Islet precursor cell (in vitro differentiated cells): ENCODE measurements at regions not wholly inside any gene's neighbourhood (a gene's known extent, or its start where the extent isn't known, plus 50 kb on each side); places are given as distances from the start of the nearest gene placed in this dataset.

Experiments
- DNase-seq: peaks from one replicate; pipeline ENCODE4 v3.0.0-alpha.2; 2018

DNA sequence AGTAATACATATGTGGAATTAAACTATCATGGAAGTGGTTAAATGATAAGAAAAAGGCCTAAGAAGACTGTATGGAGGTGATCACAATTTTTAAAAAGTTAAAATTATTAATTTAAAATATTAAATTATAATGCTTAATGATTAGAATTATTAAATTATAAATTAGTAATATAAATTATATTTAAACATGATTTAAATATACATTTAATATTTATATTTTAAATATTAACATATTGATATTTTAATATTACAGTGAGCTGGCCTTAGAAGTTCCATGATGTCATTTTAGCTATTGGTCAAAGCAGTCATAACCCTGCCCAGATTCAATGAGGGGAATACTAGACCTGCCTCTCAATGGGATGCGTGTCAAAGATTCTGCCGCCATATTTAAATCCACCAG, 281.2 kb downstream of the PRDM2 start:
- no peak for DNase-seq

DNA sequence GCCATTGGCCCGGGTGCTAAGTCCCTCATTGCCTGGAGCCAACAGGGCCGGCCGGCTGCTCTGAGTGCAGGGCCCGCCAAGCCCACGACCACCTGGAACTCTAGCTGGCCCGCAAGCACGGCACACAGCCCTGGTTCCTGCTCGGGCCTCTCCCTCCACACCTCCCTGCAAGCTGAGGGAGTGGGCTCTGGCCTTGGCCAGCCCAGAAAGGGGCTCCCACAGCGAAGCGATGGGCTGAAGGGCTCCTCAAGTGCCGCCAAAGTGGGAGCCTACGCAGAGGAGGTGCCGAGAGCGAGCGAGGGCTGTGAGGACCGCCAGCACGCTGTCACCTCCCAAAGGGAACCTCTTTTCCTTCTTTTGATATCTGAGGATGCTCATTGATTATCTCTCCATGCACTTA, 283.4 kb downstream of the PRDM2 start:
- DNase-seq = no peak

DNA sequence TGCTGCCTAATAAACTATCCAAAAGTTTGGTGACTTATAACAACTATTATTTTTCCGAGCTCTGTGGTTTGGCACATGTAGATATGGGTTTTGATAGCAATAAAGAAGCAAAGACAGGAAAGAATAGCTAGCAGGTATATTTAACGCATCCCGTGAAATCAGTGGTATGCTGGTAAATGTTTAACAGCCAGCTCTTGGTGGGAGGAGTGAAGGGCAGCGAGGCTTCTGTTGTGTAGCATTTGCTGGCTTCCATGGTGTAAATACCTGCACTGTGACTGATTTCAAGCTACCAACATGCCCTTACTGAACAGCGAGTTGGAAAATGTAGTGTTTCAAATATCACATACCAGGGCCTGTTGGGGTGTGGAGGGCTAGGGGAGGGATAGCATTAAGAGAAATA, 291.0 kb downstream of the PRDM2 start:
- DNase-seq = no peak

DNA sequence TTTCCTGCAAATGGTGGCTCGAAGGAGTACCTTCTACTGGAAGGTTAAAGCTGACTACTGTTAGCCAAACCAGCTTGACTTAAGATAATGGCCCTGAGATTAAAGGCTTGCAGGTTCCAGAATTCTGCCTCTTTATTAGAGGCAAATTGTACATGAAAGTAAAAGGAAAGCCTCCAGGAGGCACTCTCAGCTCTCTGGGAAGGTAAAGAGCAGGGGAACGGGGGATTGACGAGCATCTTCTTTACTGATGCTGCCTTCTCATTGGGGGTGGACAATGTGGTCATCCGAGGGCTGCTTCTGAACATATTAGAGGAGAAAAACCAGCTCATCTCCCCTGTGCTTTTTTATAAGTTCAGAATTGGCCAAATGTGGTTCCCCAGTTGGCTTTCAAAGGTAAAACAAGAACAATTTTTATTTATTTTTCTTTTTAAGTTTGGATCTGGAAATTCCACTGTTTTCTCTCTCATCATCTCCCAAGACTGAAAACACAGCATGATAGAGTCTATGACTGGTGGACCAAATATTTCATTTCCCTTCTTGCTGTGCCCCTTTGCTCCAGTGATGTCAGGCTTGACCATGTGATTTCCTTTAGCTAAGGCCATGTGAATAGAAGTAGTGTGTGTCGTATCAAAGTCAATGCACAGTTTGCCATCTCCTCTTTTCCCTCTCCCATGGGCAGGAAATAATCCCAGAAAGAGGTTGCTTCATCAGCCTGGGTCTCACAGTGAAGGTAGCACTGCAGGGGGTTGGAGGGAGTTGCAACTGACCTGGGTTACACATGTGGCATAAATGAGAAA, 292.7 kb downstream of the PRDM2 start:
- DNase-seq = no peak

DNA sequence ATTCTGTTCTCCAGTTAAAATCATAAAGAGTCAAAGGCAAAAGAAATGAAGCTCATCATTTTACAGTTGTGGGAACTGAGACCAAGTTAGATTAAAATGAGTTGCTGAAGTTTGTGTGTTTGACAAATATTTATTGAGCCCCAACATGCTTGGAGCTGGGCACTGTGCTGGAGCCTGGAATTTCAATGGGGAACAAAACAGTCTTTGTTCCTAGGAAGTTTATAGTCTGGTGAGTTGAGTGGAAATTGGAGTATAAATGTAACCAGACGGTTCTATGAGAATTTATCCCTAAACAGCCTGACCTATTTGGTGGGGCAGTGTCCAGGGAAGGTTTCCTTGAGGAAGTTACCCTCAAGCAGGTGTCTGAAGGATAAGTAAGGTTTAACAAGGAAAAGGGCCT, 294.4 kb downstream of the PRDM2 start:
- no peak for DNase-seq

DNA sequence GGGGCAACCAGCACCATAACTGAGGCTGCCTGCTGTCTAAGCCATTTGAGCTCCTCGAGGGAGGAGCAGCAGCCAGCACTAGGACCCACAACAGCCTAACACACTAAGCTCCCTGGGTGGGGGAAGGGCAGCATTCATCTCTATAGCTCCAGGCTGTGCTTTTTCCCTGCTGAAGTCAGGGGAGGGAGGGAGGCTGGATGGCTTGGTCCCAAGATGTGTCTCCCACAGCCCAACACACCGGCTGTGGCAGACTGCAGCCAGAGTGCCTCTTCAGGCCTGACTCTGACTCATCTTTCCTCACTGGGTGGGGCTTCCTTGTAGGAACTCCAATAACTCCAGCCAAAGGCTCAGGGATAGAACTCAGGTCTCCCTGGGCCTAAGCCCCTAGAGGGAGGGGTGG, 296.3 kb downstream of the PRDM2 start:
- peak; percentile 62 for DNase-seq

DNA sequence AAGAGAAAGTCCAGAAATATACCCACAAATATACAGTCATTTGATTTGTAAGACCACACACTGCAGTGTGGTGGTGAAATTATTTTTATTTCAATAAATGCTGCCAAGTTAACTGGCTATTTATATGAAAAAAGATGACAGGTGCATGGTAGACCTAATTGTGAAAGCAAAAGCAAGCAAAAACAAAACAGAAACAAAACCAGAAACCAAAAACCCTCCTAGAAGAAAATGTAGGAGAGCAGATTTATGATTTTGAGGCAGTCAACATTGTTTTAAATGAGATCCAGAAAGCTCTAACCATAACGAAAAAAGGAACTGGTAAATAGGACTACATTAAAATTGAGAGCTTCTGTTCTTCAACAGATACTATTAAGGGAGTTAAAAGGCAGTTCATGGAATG, 303.6 kb downstream of the PRDM2 start:
- no peak for DNase-seq

DNA sequence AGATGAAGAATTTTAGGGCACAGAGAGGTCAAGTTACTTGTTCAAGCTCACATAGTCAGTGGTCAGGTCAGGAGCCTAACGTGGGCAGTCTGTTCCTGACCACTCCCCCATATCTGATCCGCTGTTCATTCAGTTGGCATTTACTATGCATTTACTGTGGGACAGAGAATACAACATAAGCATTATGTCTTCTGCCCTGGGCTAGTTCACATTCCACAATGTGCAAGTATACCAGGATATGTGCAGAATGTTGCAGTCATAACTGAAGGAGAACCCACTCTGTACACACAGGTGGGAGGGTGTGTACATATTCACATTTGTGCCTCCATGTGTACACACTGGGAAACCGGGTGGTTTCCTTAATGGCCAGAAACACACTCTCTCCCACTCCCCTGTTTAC, 309.6 kb downstream of the PRDM2 start:
- no peak for DNase-seq

DNA sequence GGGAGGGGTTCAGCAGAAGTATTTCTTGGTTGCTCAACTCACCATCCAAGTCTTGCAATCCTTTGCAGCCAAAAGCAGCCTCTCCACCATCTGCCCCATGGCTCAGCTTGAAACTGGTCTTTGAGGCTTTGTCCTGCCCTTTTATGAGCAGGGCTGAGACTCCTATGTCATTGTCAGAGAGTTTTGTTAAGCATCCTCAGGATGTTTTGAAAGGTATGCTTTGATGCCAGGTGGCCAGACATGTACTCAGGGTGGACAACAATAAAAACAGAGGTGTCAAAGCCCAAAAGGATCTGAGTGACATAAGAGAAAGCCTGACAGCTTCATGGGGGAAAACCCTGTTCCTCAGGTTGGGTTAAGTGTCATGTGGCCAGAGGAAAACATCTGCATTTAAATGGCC, 310.5 kb downstream of the PRDM2 start:
- no peak for DNase-seq

DNA sequence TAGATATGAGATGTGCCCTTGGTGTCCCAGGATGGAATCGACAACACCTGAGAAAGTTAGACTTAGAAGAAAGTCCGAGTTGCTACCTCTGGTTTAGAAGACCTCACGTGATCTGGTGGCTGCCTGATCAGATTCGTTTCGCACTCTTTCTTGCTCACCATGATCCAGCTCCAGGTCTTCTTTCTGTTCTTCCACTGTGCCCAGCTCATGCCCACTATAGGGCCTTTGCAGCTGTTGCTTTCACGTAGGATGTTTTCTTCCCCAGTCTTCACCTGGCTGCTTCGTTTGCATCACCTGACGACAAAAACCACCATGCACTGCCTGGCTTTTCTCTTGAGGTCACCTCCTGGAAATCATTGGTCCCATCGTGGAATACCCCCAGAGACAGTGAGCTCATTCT, 311.1 kb downstream of the PRDM2 start:
- no peak for DNase-seq

DNA sequence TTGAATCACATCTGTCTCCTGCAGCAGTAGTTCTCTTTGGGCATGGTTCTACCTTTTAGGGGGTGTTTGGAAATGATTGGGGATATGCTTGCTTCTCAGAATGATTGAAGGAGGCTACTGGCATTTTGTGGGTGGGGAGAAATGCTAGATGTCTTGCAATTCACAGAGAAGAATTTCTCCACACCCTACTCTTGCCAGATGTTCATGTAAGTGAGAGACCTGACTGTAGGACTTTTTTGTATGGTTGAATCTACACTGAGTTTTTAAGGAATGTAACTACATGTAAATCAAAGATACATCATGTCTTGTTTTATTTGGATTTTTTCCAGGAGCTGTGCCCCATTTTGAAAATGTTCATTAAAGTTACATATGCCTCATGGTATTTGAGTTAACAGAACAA, 311.9 kb downstream of the PRDM2 start:
- DNase-seq = no peak

DNA sequence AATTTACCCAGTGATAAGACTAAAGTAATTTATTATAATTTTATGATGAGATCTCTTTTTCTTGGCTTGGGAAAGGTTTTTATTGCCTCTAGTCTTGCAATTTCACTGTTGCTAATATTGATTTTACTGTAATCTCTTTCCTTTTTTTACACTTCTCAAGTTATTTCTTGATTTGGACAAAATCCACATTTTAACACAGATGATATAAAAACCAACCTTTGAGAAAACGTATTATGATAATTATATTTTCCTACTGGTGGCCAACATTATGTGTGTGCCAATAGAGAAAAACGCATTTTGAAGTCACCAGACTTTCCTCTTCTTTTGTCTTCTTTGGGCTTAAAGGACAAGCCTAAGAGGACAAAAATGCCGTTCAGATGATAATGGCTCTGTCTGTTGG, 314.9 kb downstream of the PRDM2 start:
- no peak for DNase-seq

DNA sequence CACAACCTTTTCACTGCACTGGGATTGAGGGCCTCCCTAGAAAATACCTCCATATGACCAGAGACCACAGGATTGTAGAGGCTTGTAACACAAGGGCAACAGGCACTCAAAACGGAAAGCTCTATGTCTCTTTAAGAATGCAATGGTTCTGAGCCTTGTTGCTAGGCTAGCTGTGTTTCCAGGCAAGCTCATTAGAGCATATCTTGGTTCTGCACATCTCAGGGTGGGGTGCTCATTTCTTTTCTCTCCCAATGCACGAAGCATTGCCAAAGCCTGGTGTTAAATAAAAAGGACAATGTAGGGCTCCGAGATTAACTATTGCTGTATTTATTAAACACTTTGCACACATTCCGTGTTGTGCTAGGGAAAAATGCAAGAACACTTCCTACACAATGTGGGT, 315.9 kb downstream of the PRDM2 start:
- DNase-seq = no peak

DNA sequence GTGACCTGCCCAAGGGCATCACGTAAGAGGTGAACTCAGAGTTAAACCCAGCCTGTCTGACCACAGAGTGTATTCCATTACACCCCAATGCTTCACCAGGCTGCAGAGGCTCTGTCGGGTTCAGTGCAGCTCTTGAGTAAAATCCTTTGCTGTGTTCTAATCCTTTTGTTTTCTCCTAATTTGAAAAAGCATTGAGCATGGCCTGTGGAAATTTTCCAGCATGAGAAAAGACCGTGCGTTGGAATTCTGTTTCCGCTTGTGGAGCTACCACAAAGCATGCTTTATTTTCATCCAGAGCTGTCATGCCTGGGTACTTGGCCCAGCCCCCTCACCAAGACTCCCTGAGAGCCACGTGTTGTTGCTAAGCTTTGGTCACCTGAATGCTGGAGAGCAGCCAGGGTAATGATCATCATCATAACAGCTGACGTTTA, 317.6 kb downstream of the PRDM2 start:
- DNase-seq = no peak

DNA sequence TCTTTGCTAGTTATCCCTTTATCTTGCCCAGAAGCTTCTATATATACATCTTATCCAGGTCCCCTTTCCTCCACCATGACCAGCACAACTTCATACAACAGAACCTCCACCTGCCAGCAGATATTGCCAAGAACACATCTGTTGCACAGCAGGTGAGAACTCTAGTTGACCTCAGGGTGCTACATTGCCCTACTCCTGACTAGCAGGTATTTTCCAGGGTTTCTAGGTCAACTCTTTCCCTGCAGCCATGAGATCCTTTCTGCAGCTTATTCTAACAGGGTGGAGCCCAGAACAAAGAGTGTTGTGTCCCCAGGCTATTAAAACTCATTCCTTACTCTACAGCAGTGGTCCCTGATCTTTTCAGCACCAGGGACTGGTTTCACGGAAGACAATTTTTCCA, 319.5 kb downstream of the PRDM2 start:
- no peak for DNase-seq

DNA sequence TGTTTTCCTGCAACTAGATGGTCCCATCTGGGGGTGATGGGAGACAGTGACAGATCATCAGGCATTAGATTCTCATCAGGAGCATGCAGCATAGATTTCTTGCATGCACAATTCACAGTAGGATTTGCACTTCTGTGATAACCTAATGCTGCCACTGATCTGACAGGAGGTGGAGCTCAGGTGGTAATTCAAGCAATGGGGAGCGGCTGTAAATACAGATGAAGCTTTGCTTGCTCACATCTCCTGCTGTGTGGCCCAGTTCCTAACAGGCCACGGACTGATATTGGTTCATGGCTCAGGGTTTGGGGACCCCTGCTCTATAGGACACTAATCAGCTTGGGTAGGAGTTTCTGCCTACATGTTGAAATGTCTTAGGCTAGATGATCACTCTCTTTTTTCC, 320.0 kb downstream of the PRDM2 start:
- no peak for DNase-seq

DNA sequence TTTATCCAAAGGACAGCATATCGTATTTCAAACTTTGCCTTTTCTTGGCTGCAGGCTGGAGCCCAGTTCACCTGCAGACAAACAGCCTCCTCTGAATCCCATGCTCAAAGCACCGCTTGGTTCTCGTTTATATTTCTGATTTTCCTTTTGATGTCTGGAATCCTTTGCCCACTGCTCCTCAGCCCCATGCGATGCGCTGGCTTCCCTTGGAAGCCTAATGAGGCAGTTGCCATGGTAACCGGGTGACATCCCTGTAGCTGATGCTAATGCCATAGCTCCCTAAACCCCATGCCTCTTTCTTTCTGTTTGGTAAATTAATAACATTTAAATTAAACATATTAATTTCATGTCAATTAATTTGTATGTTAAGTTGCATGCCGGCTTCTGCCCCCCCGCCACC, 327.1 kb downstream of the PRDM2 start:
- DNase-seq = no peak

DNA sequence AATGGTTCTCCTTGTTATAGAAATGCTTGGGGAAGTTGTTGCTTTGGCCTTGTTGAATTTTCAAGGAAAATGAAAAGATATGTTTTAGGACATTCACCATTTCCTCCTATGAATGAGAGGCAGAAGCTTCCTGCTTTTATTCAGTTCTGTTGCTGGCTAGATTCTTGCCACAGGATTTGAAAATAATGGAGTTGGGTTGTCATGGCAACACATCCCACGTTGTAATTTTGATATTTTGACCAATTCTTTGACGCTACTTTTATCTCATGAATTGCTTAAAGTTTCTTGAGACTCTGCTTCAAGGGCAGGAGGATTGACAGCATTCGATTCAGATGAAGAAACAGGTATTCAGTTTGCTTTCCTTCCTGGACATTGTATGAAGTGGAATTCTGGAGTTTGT, 331.5 kb downstream of the PRDM2 start:
- DNase-seq = no peak

DNA sequence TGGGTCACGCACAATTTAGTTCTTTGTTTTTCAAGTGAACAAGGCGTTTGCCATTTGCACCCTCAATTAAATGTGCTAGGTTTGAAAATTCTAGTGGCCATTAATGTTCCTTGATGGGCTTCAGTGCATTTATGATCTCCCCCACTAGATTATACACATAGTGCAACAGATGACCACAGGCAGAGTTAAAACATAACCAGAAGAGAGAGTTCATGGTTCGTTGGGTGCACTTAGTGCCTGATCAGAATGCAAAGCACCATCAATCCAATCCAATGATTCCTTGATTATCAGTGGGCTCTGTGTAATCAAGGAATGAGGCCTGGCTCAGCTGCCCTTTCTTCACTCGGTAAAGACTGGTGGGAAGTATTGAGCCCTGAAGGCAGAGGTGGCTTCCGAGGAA, 334.5 kb downstream of the PRDM2 start:
- no peak for DNase-seq

DNA sequence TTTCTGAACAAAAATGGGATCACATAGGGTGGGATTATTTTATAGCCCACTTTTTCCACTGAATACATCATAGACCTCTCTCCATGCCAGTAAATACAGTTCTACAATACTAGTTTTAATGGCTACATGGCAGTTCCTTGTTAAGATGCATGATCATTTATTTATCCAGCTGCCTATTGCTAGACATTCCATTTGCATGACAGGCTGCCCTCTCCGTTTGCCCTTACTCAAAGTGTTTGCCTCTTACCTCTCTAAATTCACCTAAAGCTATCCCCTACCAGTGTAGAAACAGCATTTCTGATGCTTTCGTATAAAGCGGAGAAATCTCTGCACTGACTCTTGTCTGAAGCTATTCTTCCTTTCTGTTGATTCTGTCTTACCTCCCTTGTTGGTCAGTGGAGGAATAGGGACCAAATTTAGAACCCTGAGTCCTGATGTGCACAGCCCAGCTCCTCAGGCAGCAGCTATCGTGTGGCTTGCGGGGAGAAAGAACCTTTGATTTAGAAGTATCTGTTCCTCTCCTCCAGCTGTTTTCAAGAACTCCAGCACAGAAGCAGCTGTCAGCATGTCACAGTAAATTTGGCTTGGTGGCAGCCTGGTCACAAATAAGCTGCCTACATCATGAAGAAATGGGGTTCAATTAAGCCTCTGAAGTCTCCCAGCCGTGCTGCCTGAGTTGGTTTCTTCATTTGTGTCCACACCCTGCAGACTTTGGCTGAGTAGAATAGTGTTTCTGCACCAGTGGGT, 337.3 kb downstream of the PRDM2 start:
- DNase-seq = no peak

DNA sequence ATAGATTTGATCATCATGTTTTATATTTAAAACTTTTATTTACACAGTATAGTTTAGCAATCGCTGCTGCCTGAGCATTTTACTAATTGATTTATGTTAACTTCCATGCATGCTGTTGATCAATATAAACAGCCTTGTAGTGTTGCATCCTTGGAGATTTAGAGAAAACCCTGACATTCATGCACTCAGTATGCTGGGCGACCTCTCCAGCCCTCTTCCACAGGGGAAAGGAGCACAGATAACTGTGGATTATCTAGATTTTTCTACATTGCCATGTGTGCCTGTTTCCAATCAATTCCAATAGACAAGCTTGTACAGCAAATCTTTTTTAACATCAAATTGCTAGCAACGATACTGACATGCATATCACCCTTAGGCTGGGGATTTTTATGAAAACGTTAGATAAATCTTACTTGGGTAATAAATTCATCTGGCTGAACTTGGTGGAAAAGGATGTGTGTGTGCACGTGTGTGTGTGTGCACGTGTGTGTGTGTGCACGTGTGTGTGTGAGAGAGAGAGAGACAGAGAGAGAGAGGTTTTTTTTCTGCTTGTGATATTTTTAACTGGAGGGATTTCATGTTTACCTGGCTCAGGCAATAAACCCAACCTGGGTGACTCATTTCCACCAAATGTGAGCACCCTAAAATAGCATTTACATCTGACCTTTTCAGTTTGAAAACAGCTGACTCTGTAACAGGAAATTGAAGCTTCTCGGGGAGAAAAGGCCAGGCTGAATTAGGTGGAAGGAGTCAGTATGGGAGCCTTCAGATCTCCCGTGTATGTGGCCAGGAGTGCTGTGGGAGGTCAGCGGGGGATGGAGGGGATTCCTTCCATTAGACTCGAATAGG, 339.8 kb downstream of the PRDM2 start:
- no peak for DNase-seq

DNA sequence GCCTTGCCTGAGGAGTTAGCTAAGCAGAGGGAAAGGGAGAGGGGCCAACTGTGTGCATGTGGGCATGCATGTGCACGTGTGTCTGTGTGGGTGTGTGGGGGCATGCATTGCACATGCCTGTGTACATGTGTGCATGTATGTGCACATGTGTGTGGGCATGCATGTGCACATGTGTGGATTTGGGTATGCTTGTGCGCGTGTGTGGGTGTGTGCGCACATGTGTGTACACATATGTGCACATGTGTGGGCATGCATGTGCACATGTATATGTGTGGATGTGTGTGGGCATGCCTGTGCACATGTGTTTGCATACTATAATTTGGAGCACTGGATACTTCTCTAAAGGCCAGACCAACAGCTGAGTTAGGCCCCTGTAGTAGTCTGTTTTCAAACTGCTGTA, 350.0 kb downstream of the PRDM2 start:
- no peak for DNase-seq

DNA sequence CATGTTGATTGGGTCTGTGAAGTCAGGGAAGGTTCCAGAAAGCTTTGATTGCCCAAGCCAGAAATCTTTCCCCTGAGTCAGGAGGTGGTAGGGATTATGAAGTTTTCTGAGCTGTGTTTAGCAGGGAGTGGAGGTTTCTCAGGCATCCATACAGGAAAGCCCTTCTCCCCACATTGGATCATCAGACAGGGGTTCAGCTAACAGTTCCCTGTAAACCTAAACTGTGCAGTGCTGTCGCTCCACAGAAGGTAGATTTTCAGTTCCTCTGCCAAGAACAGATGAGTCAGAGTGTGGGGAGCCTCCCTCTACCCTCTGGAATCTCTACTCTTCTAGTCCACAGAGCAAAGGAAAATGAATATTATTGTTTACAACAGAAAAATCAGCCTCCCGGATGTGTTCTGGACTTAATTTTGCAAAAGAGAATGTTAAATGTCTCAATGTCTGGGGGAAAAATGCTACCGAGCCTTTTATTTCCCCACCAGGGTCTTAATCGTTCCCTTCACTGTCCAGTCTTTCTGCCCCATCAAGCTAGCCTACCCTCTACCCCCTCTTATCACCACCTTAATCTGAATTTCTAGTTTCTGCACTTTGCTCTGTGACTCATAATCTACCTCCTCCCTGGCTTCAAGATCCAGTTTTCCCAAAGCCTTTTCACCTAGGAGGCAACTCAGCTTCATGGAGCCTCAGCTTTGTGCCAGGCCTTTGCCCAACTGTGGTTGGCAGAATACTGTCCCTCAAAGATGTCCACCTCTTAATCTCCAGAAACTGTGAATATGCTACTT, 355.6 kb downstream of the PRDM2 start:
- no peak for DNase-seq
